GM12873 (cell line): ENCODE measurements at regions not wholly inside any gene's neighbourhood (a gene's known extent, or its start where the extent isn't known, plus 50 kb on each side); places are given as distances from the start of the nearest gene placed in this dataset.

Experiments used
- TF ChIP-seq, protein P1 (sequence below): IDR thresholded peaks from 2 replicates; pipeline ENCODE4 v1.5.1; 2012; ENCODE audit warnings: low read depth, mild to moderate bottlenecking, moderate library complexity, low read length, control low read depth; ENCODE audit not compliant: insufficient read depth; ENCODE audit errors: missing control alignments

DNA sequence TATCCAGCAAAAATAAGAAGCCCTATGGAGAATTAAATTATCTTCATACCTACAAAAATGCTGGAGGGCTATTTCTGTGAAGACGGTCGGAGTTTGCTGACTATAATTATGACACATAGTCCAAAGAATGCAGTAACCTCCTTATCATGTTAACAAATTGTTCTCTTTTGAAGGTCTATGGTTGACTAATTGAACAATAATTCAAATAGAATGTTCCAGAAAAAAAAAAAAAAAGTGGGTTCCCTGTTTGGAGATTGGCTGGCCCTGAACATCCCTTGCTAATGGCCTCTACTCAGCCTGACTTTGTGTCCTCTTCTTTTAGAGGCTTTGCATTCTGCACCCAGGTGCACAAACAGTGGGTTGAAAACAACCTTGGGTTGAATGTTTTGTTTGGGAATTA, 82.8 kb upstream of the CCBE1 start:
- TF ChIP-seq, protein P1, sequence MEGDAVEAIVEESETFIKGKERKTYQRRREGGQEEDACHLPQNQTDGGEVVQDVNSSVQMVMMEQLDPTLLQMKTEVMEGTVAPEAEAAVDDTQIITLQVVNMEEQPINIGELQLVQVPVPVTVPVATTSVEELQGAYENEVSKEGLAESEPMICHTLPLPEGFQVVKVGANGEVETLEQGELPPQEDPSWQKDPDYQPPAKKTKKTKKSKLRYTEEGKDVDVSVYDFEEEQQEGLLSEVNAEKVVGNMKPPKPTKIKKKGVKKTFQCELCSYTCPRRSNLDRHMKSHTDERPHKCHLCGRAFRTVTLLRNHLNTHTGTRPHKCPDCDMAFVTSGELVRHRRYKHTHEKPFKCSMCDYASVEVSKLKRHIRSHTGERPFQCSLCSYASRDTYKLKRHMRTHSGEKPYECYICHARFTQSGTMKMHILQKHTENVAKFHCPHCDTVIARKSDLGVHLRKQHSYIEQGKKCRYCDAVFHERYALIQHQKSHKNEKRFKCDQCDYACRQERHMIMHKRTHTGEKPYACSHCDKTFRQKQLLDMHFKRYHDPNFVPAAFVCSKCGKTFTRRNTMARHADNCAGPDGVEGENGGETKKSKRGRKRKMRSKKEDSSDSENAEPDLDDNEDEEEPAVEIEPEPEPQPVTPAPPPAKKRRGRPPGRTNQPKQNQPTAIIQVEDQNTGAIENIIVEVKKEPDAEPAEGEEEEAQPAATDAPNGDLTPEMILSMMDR: no peak

DNA sequence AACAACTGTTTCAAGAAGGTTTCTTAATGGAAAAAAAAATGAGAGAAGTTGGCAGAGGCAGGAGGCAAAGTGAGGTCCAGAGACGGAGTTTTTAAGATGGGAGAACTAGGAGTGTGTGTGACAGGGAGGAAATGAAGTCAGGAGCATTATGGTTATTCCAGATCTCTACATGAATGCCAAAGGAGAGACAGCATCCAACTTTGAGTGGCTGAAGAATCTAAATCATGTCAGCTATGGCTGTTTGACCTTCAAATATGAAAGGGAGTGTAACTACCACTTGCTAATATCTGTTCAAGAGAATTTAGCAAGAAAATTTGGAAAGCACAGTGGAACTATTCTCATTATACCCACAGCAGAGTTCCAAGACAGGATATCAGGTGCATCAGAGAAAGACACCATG, 81.2 kb upstream of the CCBE1 start:
- TF ChIP-seq, protein P1: no peak

DNA sequence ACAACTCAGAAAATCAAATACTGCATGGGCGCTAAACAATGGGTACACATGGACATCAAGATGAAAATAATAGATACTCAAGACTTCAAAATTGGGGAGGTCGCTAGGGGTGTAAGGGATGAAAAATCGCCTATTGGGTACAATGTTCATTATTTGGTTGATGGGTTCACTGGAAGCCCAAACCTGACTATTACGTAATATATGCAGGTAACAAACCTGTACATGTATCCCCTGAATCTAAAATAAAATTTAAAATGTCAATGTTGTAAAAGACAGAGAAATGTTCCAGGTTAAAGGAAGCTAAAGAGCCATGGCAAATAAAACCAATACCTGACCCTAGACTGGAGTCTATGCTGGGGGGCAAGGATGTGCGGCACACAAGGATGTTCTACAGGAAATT, 80.4 kb upstream of the CCBE1 start:
- TF ChIP-seq, protein P1: no peak

DNA sequence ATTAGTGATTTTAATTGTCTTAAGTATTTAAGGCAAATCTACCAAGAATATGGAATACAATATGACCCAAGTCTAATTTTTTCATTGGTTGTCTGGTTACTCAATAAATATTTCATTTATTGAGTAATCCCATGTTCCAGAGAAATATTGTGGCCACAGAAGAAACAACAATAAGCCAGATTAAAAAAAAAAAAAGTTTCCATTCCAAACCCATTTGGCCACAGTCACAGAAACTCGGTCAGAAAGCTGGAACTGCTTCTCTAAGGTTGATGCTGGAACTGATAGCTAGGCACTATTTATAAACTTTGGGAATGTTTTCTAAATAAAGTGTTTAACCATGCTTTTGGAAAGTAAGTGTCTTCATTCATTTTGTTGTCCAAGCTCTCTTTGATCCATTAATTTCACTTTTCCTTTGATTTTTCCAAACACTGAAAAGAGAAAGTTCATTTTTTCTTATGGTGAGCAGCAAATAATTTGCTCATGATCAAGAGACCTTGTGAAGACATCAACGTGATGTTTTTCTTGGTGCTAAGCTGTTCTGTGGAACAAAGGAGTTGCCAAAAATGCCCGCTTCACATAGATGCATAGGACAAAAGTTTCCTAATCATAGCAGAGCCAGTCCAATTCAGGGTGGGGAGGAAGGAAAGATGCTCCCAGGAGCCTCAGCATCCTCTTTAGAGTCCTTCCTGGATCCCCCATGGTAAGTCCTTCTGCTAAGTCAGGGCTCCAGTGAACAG, 72.1 kb upstream of the CCBE1 start:
- TF ChIP-seq, protein P1: no peak

DNA sequence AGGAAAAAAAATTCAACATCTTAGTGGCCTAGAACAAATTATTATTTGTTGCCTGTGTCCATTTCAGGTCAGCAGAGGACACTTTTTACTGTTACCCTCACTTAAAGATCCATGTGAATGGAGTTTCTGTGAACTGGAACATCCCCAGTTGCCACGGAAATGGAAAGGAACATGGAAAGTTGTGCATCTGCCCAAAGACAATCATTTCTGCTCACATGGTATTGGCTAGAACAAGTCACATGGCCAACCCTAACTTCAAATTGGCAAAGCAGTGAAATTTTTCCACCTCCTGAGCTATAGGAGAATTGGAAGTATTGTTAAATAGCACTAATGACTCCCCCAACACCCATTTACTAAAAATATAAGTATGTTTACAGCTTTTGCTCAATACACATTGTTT, 71.2 kb upstream of the CCBE1 start:
- TF ChIP-seq, protein P1: no peak

DNA sequence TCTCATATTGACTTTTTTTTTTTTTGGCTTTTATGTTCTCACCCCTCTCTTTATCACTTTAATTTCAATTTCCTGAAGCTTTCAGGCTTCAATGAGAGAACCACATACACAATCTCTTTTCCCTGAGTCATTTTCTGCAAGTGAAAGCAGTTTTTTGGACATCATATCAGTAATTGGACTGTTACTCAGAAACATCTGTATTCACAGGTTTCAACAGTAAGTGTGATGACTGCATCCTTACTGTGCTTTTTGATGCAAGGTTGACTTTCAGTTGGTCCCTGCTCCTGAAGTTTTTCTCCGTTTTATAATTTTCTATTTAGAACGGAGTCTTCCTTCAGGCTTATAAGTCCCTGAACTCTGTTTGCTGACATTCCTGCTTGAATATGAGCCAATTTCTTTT, 70.5 kb upstream of the CCBE1 start:
- TF ChIP-seq, protein P1: no peak

DNA sequence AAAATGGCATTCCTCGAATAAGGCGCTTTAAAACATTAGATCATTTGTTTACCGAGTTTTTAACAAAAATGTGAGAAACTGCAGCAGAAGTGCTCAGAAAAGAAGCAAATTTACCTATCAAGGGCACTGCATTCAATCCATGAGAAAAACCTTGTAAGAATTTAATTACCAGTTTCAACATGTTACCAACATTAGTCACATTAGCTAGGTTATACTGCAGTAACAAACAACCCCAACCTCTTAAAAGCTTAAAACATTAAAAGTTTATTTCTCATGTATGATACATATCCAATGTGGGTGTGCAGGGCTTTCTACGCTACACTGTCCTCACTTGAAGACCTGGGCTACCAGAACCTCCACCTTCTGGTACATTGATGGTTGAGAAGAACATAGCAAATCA, 68.1 kb upstream of the CCBE1 start:
- TF ChIP-seq, protein P1: no peak
